HuH-7.5 (cell line): ENCODE measurements at regions not wholly inside any gene's neighbourhood (a gene's known extent, or its start where the extent isn't known, plus 50 kb on each side); places are given as distances from the start of the nearest gene placed in this dataset.

ENCODE experiments used
- DNase-seq: peaks from one replicate; pipeline ENCODE4 v3.0.0; 2011; ENCODE audit warnings: low spot score

DNA sequence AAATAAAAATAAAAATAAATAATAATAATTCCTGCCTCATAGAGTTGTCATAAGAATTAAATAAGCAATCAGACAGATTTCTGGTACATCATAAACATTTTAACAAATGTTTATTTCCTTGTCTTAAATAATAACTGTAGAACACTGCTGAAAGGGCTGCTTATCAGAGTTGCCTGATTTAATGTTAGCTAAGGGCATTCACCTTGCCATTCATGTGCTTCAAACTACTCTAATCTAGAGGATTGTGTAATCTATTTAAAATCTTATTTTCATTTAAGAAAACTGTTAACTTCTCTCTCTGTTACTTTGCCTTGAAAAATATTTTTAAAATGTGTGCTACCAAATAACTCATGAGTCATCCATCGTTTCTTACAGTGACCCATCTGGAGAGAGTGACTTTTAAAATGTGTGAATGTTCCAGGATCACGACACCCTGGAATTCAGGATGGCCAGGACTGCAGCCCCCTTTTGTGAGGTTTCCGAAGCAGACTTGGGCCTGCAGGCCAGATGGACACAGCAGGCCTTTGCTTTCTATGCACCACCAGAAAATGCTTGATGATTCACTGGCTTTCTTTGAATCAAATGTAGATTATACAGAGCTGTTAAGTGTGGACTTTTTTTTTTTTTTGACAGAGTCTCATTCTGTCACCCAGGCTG lies 109.1 kb upstream of the TNS3 start:
- no peak for DNase-seq

DNA sequence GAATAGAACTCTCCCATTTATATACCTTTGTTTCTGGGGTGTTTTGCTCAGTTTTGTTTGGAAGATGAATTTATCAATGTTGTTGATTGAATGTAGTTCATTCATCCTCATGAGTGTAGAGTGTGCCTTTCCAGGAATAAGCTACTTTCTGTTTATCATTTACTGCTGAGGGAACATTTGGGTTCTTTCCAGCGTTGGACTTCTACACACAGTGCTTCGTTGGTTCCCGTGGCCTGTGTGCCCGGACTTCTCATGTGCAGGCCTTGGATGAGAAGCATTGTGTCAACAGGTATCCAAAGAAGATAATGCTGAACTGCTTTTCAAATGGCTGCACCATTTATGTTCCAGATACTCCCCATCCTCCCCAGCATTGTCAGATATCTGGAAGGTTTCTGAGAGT lies 107.6 kb upstream of the TNS3 start:
- no peak for DNase-seq

DNA sequence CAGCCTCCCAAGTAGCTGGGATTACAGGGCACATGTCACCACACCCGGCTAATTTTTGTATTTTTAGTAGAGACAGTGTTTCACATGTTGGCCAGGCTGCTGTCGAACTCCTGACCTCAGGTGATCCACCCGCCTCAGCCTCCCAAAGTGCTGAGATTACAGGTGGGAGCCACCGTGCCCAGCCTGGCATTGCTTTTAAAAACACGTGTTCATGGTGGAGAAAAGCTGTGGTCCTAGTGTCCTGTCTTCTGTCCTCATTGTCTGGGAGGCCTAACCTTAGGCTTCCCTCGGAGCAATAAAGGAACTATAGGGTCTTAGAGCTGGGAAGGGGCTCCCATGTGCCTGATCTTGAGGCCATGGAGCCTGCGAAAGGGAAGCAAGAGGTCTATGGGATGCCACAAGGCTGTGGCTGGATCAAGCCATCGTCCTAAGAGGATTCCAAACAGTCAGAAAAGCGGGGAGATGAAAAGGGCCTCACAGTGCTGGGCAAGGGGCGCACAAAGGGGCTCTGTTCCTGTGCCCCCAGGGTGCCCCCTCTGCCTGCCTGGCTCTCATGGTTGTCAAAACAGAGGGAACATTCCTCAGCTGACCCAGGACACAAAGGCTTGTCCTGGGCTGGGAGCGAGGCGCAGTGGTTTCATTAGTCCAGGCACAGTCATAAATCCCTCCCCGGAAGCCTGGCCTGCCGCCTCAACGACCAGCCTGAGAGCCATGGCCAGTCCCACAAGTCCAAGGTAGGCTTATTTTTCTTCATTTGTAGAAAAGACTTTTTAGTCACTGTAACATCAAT lies 106.6 kb upstream of the TNS3 start:
- no peak for DNase-seq

DNA sequence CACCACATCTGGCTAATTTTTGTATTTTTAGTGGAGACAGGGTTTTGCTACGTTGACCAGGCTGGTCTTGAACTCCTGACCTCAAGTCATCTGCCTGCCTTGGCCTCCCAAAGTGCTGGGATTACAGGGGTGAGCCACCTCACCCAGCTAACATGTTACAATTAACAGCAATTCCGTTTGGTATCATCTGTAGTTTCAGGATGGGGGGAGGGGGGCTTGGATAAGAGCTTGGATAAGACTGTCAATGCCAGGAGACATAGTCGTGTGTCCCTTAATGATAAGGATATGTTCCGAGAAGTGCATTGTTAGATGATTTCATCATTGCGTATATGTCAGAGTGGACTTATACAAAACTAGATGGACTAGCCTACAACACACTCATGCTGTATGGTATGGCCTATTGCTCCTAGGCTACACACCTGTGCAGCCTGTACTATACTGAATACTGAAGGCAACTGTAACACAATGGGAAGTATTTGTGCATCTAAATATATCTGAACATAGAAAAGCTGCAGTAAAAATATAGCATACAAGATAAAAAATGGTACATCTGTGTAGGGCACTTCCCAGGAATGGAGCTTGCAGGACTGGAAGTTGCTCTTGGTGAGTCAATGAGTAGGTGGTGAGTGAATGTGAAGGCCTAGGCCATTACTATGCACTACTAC lies 103.9 kb upstream of the TNS3 start:
- no peak for DNase-seq

DNA sequence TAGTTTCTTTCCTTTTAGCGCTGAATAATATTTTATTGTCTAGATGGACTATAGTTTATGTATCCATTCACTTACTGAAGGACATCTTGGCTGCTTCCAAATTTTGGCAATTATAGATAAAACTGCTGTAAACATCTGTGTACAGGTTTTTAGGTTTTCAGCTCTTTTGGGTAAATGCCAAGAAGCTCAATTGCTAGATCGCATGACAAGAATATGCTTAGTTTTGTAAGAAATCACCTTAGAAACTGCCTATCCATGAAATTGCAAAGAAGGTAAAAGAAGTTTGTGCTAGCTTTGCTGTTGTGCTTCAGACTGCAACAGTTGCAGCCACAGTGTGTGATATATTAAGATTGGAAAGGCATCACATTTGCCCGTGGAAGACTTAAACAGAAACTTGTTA lies 103.2 kb upstream of the TNS3 start:
- no peak for DNase-seq

DNA sequence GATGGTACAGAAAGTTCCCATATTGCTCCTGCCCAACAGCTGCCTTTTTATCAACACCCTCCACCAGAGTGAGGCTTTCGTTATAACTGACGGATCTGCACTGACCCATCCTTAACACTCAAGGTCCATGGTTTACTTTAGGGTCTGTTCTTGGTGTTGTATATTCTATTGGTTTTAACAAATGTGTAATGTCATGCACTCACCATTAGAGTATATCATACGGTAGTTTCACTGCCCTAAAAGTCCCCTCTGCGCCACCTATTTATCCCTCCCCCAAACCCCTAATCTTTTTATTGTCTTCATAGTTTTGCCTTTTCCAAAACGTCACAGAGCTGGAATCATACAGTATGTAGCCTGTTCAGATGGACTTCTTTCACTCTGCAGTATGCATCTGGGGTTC lies 102.8 kb upstream of the TNS3 start:
- no peak for DNase-seq

DNA sequence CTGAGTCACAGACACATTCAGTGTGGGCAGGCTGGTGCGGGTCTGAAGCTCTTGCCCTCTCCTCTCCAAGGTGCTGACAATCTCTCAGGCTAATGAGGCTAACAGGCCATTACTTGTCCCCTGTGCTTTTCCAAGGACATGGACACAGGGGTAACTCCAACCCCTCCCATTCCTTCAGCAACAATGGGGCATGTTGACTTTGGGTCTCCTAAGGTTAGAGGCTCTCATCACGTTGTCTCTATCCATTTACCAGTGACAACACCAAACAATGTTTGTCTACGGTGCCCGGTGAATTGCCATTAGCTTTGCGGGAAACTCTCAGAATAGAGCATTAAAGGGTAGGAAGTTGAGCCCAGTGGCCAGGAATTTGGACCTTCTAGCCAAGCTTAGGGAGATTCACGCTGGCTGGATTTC lies 101.6 kb upstream of the TNS3 start:
- DNase-seq, result no peak

DNA sequence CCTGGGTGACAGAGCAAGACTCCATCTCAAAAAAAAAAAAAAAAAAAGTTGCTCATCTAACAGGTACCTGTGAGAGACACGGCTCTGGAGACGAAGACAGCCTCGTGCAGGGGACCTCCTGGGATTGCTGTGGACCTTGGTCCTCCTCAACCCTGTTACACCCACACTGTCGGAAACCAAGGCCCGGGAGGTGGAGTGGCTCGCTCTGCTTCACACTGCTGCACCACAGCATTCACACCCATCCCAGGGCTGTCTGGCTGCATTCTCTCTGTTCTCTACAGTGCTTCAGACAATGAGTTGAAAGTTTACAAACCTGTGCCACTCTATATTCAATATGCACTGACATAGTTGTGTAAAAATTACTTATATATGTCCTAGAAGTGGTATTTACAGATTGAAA lies 101.0 kb upstream of the TNS3 start:
- DNase-seq, result no peak

DNA sequence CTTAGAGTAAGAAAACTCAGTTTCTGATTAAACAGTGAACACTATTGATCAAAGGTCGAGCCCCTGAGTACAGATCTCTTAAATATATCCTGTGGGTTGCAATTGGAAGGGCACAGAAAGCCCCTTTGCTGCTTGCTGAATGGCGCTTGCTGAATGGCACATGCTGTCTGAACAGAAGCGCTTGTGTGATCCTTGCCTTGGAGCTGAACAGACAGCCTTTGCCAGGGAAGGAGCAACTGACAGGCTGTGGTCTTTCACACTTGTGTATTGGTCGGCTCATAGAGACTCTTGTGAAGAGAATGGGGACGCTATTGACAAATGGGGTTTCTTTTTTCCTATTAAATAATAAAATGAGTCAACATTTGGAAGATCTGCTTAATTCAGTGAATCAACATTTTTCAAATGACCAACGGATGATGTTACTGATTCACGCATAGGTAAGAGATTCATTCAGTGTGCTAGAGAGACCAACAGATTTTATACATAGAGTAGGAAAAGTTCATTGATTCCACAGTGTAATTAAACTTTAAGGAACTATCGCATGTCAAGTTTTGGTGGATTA lies 99.4 kb upstream of the TNS3 start:
- DNase-seq, result no peak

DNA sequence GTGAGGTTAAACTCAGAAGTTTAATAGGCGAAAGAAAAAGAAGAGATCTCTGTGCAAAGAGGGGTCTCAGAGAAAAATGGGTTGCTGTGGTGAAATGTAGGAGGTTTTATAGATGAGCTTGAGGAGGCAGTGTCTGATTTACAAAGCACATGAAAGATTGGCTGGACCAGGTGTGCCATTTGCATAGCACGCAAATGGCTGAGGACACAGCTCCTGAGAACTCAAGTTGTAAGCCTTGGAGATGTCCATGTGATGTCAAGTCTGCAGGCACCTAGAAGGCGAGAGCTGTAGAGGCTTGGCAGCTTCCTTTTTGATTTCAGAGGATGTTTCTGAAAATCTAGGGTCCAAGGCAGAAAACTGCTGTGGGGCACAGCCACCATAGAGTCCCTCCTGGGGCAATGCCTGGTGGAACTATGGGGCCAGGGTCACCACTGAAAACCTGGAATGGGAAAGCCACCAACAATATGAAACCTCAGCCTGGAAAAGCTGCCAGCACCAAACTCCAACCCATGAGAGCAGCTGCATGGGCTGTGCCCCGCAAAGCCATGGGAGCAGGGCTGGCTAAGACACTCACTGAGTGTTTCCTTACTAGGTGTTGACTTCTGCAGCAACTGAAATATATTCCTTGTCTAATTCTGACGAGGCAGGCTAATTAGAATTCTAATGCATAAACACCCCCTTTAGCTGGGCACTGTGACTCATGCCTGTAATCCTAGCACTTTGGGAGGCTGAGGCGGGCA lies 96.9 kb upstream of the TNS3 start:
- no peak for DNase-seq

DNA sequence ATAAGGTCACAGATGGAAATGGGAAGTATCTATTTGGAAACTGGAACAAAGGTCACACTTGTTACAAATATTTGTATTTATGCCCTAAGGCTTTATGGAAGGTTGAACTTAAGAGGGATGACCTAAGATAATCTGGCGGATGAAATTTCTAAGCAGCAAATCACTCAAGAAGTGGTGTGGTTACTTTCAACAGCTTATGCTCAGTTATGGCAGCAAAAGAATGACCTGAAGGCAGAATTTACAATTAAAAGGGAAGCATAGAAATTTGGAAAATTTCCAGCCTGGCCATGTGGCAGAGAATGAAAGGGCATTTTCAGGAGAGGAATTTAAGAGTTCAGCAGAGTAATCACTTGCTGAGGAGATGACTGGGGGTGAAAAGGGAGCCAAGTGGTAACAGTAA lies 95.8 kb upstream of the TNS3 start:
- no peak for DNase-seq

DNA sequence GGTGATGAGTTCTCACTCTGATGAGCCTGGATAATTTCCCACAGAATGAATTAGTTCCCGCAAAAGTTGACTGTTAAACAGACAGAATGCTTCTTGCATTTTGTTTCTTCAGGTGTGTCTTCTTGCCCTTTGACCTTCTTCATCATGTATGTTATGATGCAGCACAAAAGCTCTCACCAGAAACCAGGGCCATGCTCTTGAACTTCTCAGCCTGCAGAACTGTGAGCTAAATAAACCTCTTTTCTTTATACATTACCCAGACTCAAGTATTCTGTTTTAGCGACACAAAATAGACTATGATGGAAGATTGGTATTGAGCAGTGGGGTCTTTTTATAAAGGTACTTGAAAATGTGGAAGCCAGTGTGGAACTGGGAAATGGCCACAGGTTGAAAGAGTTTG lies 95.2 kb upstream of the TNS3 start:
- DNase-seq, result no peak

DNA sequence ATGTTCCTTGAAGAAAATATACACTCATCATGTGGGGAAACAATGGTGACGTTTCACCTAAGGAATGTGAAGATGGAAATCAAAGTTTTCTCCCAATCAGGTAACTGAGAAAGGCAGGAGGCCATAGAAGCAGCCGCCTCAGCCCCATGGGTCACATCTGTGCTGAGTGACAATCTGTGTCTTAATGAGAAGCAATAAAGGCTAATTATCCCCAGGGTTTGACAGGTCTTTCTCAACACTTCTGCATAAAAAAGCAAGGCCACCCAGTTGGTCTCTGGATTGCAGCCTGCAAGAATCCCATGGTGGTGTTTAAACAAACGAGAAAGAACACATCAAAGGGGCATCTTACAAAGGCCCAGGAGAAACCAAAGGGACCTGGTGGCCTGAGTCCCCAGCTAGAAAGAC lies 91.1 kb upstream of the TNS3 start:
- no peak for DNase-seq

DNA sequence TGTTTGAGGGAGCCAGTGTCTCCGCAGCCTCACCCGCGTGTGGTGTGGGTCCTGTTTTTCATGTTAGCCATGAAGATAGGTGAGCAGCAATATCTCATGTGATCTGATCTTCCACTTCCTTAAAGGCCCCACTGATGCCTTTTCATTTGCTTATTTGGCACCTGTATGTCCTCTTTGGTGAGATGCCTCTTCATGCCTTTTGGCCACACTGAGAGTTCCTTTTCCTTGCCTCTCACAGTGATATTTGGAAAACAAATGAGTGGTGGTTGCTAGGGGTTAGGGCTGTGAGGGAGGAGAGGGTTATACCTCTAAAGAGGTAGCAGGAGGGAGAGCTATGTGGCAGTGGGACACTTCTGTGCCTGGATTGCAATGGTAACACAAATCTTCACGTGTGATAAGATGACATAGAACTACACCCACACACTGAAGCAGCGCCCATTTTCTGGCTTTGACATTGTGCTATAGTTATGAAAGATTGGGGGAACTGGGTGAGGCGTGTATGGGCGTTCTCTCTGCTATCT lies 90.4 kb upstream of the TNS3 start:
- no peak for DNase-seq

DNA sequence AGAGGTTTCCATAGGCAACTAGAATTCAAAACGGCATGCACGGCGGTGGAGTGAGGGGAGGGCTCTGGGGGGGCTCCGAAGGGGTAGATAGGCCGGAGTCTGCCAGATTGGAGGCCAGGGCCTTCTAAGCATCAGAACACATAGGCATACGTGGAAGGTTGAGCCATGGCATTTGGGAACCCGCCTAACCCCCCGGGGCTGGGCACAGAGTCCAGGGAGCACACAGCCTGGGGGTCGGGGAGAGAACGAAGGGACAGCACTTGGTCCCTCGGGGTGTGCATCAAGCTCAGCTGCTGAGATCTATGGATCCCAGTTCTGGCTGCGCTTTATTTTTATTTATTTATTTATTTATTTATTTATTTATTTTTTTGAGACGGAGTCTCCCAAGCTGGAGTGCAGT lies 89.4 kb upstream of the TNS3 start:
- DNase-seq, result no peak

DNA sequence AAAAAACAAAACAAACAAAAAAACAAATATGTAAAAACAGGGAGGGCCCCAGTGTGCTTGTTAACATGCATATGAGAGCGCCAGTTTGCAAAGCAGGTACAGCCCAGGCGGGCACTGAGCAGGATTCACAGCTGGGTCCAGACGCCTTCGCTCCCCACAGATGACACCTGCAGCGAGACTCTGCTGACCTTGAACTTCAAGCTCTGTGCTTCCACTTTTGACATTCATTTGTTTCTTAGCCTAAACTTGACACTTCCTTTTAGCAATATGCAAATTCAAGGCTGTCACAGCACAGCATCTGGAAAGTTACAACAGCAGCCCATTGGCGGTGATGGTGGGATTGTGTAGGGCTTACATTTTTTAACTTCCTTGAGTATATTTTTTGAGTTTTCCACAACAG lies 88.8 kb upstream of the TNS3 start:
- DNase-seq, result no peak

DNA sequence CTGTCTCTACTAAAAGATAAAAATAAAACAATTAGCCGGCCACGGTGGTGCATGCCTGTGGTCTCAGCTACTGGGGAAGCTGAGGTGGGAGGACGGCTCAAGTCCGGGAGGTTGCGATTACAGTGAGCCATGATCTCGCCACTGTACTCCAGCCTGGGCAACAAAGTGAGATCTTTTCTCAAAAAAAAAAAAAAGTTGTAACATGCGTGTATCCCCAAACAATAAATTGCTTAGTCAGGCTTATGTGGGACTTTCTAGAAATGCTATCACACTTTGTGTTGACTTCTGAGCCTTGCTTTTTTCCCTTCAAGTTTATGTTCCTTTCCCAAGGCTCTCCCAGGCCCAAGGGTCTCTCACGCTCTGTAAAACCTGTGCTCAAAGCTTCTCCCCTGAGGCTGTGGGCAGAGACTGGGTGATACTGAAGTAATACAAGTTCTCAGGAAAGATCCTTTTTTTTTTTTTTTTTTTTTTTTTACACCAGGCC lies 88.0 kb upstream of the TNS3 start:
- DNase-seq, result no peak

DNA sequence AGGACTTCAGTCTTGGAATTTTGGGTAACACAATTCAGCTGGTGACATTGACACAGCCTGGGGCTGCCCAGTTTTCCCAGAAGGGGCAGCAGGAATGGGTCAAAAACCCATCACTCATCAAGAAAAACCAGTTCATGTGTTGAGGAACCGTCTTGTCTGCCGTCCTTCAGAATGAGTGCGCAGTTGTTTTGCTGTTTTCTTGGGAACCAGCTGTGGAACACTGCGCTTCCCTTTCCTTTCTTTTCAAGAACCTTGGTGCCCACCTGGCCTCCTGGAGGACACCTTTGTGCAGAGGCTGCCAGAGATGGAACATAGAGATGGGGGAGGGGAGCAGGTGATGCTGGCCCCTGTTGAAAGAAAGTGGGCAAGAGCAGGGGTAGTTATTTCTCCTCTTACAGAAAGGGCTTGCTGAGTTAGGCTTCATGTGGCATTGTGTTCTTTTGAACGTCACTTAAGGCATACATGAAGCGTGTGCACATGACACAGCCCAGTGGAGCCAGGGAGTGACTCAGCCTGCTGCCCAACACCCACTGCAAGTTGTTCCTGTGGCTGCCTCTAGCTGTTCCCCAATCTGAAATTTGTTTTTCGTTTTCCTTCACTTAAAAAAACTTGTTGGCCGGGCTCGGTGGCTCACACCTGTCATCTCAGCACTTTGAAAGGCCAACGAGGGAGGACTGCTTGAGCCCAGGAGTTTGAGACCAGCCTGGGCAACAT lies 87.4 kb upstream of the TNS3 start:
- no peak for DNase-seq

DNA sequence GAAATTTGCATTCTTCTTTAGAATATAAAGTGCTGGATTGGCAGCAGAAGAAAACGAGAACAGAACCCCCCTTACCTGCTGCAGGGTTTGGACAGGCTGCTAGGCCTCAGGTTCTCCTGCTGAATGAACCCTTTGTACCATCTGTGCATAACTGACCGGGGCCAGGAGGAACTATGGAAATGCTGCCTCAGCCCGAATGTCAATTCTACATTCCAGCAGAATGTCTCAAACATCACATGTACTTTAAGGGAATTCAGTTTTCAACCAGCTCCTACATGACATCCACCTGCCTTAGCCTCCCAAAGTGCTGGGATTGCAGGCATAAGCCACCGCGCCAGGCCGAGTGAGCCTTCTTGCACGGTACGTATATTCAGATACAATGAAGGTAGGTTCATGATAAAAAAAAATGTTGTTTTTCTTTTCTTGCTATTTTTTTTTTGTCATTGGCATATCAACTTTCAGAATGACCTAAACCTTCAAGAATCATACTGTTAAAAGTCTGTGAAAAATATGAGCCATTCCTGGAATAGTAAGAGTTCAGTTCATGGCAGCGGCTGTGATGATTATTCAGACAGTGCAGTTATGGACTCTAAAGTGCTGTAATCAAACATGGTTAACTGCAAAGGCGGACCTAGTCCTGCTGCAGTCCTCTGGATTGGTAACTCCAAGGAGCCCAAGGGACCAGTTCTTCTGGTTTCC lies 84.4 kb upstream of the TNS3 start:
- DNase-seq, result no peak

DNA sequence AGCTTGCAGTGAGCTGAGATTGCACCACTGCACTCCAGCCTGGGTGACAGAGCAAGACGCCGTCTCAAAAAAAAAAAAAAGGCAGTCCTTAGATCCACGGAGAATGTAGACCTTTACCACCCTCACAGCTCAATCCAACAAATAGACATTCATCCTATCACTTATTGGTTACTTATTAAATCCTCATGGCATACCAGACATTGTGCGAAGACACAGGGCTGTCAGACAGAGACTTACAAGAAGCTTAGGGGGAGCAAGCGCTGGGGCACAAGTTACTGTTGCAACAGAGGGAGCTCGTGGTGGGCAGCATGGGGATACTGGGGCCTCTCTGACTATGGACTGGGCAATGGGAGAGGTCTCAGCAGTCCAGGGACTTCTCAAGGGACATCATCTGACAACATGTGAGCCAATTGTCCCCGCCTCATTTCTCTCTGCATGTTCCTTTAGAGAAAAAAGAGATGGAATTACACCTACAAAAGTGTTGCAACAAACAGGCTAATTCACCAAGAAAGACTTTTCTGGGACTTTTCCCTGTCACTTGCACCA lies 82.8 kb upstream of the TNS3 start:
- no peak for DNase-seq
